Aorta (tissue), 5 donors: ENCODE measurements at regions not wholly inside any gene's neighbourhood (a gene's known extent, or its start where the extent isn't known, plus 50 kb on each side); places are given as distances from the start of the nearest gene placed in this dataset.
"Not testable (repeated sequence)": the region's sequence is repeated elsewhere in the genome, so short reads cannot be mapped to it uniquely, and the experiment has no call there.

ENCODE experiments used
- ATAC-seq: fragments of 200-7000 bp; cut with Tn5 transposase; one replicate; pipeline ENCODE4 v1.9.1; 2022; ENCODE audit warnings: moderate library complexity; ENCODE audit not compliant: low FRiP score
- DNase-seq, 2 donors: peaks; one replicate each; pipeline ENCODE4 v3.0.0-alpha.2; 2020
- H3K27ac ChIP-seq, 2 donors: one replicate each; pipeline ENCODE4 v1.5.1; 2013; ENCODE audit warnings: low read length in 2 of 2, mild to moderate bottlenecking in 2 of 2, moderate library complexity in 2 of 2, control low read depth in 1 of 2, inconsistent platforms in 1 of 2, low read depth in 1 of 2
- H3K27me3 ChIP-seq, 2 donors: one replicate each; pipeline ENCODE4 v1.6.1; 2013; ENCODE audit warnings: control low read depth in 1 of 2, low read length in 1 of 2, mild to moderate bottlenecking in 1 of 2, moderate library complexity in 1 of 2; ENCODE audit not compliant: insufficient read depth in 2 of 2, control insufficient read depth in 1 of 2
- H3K36me3 ChIP-seq, 2 donors: one replicate each; pipeline ENCODE4 v1.6.1; 2013; ENCODE audit warnings: control low read depth in 1 of 2, low read length in 1 of 2, mild to moderate bottlenecking in 1 of 2; ENCODE audit not compliant: insufficient read depth in 2 of 2, control insufficient read depth in 1 of 2
- H3K4me1 ChIP-seq, 2 donors: one replicate each; pipeline ENCODE4 v1.6.1; 2013; ENCODE audit warnings: low read length in 2 of 2, control low read depth in 1 of 2, mild to moderate bottlenecking in 1 of 2, moderate library complexity in 1 of 2; ENCODE audit not compliant: insufficient read depth in 2 of 2, control insufficient read depth in 1 of 2
- H3K4me3 ChIP-seq, 2 donors: one replicate each; pipeline ENCODE4 v1.5.1; 2013; ENCODE audit warnings: low read length in 2 of 2, control low read depth in 1 of 2, mild to moderate bottlenecking in 1 of 2
- H3K9me3 ChIP-seq: one replicate; pipeline ENCODE4 v1.6.1; 2013; ENCODE audit warnings: mild to moderate bottlenecking, low read length; ENCODE audit not compliant: control insufficient read depth
- WGBS, 2 donors: extraction: QIAGEN DNeasy Blood & Tissue Kit; methylation state at CpG; one replicate each; pipeline ENCODE4 v1.1.7; 2013; 5-methylcytosine and 5-hydroxymethylcytosine counted together
- intact Hi-C, 2 donors: fragments of 100-400 bp; cut with DNase I; formaldehyde crosslinking; loops; one replicate each; pipeline versions ENCODE4 v1.14.2 to v1.15.0; 2022
- donor health status: healthy with polysubstance abuse.
- donor health status: Bipolar disorder and iron deficiency.
- donor health status: DM: no; HTN: no; CAD: no.
- donor health status: DM: no; HTN: no; CAD: no.
- donor health status: DM: yes; HTN: yes; CAD: no.

- H3K27me3 ChIP-seq = no peaks in the 10 kb centered on the region
- H3K36me3 ChIP-seq = no peaks in the 10 kb centered on the region
- DNase-seq (no peak), ATAC-seq (no peak)
- H3K4me3 ChIP-seq = no peak overlapping the region
- WGBS, 2 donors = 78% methylated on average over 2 of the region's 2 CpGs
- intact Hi-C loops = no loop called here
- peaks cover 0 to 4% of the 10 kb centered on the region in 2 donors for H3K4me1 ChIP-seq
- H3K27ac ChIP-seq = no peak overlapping the region
- no peaks in the 10 kb centered on the region for H3K9me3 ChIP-seq
Measured at GRCh38 chr3:26108846-26109489, 319.1 kb downstream of the OXSM start.

DNA sequence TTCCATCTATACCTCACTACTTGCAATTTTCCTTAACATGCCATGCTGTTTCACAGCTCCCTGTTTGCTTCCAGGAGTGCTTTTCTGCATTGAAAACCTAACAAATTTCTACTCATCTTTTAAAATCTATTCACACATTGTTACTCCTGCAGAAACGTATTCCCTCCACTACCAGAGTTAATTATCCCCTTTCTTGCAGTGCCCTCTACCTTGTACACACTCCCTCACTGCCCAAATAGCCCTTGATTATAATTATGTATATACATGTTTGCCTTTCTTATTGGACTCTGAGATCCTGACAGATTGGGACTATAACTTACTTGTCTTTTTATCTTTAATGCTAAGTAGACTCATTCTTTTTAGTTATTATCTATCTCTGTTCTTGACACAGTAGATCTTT lies 325.0 kb downstream of the OXSM start:
- DNase-seq (no peak), ATAC-seq (no peak)
- Histone ChIP-seq H3K4me1 (no peaks in the 10 kb centered on the region), H3K4me3 (no peak overlapping the region), H3K36me3 (no peaks in the 10 kb centered on the region), H3K9me3 (no peaks in the 10 kb centered on the region), H3K27ac (no peak overlapping the region), H3K27me3 (no peaks in the 10 kb centered on the region)
- WGBS, 2 donors = 58 to 66% methylated on average over 1 of the region's 1 CpG
- intact Hi-C loops = no loop called here

DNA sequence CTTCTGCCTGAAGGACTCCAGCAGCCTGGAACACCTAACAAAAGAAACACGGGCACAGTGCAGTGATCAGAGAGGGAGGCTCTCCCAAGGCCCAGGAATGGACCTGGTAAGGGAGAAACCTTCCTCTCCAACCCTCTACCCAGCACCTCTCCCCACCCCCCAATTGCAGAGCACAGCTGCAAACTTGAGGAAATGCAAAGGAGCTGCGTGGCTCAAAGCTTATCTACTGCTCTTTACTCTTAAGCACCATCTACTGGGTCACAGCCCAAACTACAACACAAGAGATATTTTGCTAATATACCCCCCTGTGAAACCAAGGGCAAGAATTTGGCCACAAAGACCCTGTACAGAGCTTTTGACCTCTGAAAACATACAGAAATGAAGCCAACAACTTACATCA lies 328.3 kb downstream of the OXSM start:
- no peaks in the 10 kb centered on the region for H3K36me3 ChIP-seq
- H3K9me3 ChIP-seq = no peaks in the 10 kb centered on the region
- no peaks in the 10 kb centered on the region for H3K27me3 ChIP-seq
- no peak overlapping the region for H3K27ac ChIP-seq
- H3K4me3 ChIP-seq = no peak overlapping the region
- intact Hi-C loops = no loop called here
- ATAC-seq (no peak), DNase-seq (no peak)
- H3K4me1 ChIP-seq = no peaks in the 10 kb centered on the region
- WGBS, 2 donors = 49 to 64% methylated on average over 2 of the region's 2 CpGs

GRCh38 chr3:26132942-26133341 lies 343.1 kb downstream of the OXSM start:
- Histone ChIP-seq H3K27me3 (no peaks in the 10 kb centered on the region), H3K4me1 (peaks cover 0 to 2% of the 10 kb centered on the region in 2 donors), H3K4me3 (no peak overlapping the region), H3K27ac (no peak overlapping the region), H3K9me3 (no peaks in the 10 kb centered on the region), H3K36me3 (no peaks in the 10 kb centered on the region)
- no peak for ATAC-seq
- intact Hi-C loops = no loop called here
- DNase-seq = no peak

- no peak overlapping the region for H3K27ac ChIP-seq
- ATAC-seq = no peak
- H3K27me3 ChIP-seq = no peaks in the 10 kb centered on the region
- H3K9me3 ChIP-seq = no peaks in the 10 kb centered on the region
- no peak overlapping the region for H3K4me3 ChIP-seq
- no peaks in the 10 kb centered on the region for H3K36me3 ChIP-seq
- intact Hi-C loops = no loop called here
- DNase-seq = no peak
- 82 to 95% methylated on average over 1 of the region's 1 CpG for WGBS, 2 donors
- no peaks in the 10 kb centered on the region for H3K4me1 ChIP-seq
Measured at GRCh38 chr3:26141296-26141695, 351.4 kb downstream of the OXSM start.

DNA sequence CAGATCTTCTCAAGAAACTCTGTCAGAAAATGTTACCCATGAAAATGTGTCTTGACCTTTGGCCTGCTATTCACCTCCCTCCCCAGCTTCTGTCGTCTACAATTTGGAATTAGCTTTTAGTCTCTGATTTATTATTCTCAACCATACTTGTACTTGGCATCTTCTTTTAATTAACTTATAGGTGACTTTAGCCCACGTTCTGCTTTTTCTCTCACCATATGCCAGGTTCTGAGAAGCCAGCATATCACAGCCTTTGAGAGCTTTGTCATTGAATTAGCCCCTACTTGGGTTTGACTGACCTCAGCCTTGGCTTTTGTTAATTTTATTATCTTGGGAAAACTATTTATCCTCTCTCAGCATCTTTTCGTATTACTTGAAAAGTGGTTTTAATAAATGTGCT lies 355.9 kb downstream of the OXSM start:
- no peaks in the 10 kb centered on the region for H3K36me3 ChIP-seq
- 69 to 78% methylated on average over 3 of the region's 3 CpGs for WGBS, 2 donors
- H3K4me1 ChIP-seq = no peaks in the 10 kb centered on the region
- ATAC-seq (no peak), DNase-seq (no peak)
- no peak overlapping the region for H3K27ac ChIP-seq
- intact Hi-C loops = no loop called here
- no peaks in the 10 kb centered on the region for H3K27me3 ChIP-seq
- no peaks in the 10 kb centered on the region for H3K9me3 ChIP-seq
- no peak overlapping the region for H3K4me3 ChIP-seq

- H3K27me3 ChIP-seq, H3K36me3 ChIP-seq, H3K9me3 ChIP-seq, H3K4me3 ChIP-seq, intact Hi-C loops, DNase-seq, H3K4me1 ChIP-seq, ATAC-seq, H3K27ac ChIP-seq: not testable (repeated sequence)
- WGBS, 2 donors = 92 to 95% methylated on average over 4 of the region's 4 CpGs
Measured at GRCh38 chr3:26157428-26157827, 367.5 kb downstream of the OXSM start.

- no peak for DNase-seq
- Histone ChIP-seq H3K27me3 (no peaks in the 10 kb centered on the region), H3K4me3 (no peak overlapping the region), H3K27ac (no peak overlapping the region), H3K36me3 (no peaks in the 10 kb centered on the region), H3K4me1 (no peaks in the 10 kb centered on the region), H3K9me3 (no peaks in the 10 kb centered on the region)
- ATAC-seq = no peak
- intact Hi-C loops = no loop called here
Measured at GRCh38 chr3:26171006-26171405, 381.1 kb downstream of the OXSM start.

- DNase-seq = no peak
- H3K27me3 ChIP-seq = no peaks in the 10 kb centered on the region
- H3K36me3 ChIP-seq = no peaks in the 10 kb centered on the region
- H3K27ac ChIP-seq = no peak overlapping the region
- H3K4me3 ChIP-seq = no peak overlapping the region
- no peaks in the 10 kb centered on the region for H3K4me1 ChIP-seq
- peaks cover 1% of the 10 kb centered on the region for H3K9me3 ChIP-seq
- intact Hi-C loops = no loop called here
- no peak for ATAC-seq
- 96% methylated on average over 1 of the region's 1 CpG for WGBS, 2 donors
Measured at GRCh38 chr3:26191556-26191955, 401.7 kb downstream of the OXSM start.
